ENCODE measurements at regions not wholly inside any gene's neighbourhood (a gene's known extent, or its start where the extent isn't known, plus 50 kb on each side); places are given as distances from the start of the nearest gene placed in this dataset.

DNA sequence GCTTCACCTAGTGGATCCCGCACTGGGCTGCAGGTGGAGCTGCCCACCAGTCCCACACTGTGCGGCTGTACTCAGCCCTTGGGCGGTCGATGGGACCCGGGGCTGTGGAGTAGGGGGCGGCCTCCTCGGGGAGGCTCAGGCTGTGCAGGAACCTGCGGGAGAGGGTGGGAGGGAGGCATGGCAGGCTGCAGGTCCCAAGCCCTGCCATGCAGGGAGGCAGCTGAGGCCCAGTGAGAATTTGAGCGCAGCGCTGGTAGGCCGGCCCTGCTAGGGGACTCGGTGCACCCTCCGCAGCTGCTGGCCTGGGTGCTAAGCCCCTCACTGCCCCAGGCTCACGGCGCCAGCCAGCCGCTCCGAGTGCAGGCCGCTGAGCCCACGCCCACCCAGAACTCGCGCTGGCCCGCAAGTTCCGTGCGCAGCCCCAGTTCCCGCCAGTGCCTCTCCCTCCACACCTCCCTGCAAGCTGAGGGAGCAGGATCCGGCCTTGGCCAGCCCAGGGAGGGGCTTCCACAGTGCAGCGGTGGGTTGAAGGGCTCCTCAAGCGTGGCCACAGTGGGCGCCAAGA is 1407.6 kb downstream of the EPHA7 start:
- Mint-ChIP-seq H3K9me3 (peaks cover 0 to 19% (median 10%) of the 10 kb centered on the region in 7 donors), H3K36me3 (no peaks in the 10 kb centered on the region), H3K4me1 (no peaks in the 10 kb centered on the region), H3K4me3 (no peak overlapping the region), H3K27me3 (ENCODE audit: low read depth in 3 of 3) (peaks cover 0 to 2% (median 0%) of the 10 kb centered on the region in 3 donors), H3K27ac (no peak overlapping the region)
- Histone ChIP-seq H3K79me2 (ENCODE audit: insufficient read depth, low read length) (no peaks in the 10 kb centered on the region), H2AFZ (ENCODE audit: insufficient read depth, low read depth, low read length, poor library complexity, severe bottlenecking) (no peak overlapping the region), H3K9ac (ENCODE audit: insufficient read depth, low read length, poor library complexity, severe bottlenecking) (no peak overlapping the region), H3K9me3 (replicated peaks in 1 of 2; ENCODE audit: control insufficient read depth in 1 of 2, insufficient read depth in 1 of 2, low read length in 2 of 2) (peaks cover 6 to 11% of the 10 kb centered on the region in 2 donors), H3K4me1 (ENCODE audit: control insufficient read depth in 1 of 2, insufficient read depth in 2 of 2, low read length in 2 of 2) (no peaks in the 10 kb centered on the region), H3K27ac (ENCODE audit: low read depth in 1 of 2, low read length in 2 of 2) (no peak overlapping the region), H3K27me3 (ENCODE audit: control insufficient read depth in 2 of 2, insufficient read depth in 2 of 2, low read length in 2 of 2) (no peaks in the 10 kb centered on the region), H3K4me2 (replicated peaks; ENCODE audit: extremely low read depth, low read length, poor library complexity, severe bottlenecking) (no peak overlapping the region), H3K4me3 (replicated peaks in 1 of 3; ENCODE audit: low read depth in 2 of 3, low read length in 3 of 3) (no peak overlapping the region), H3K36me3 (replicated peaks in 1 of 2; ENCODE audit: control insufficient read depth in 1 of 2, insufficient read depth in 2 of 2, low read length in 2 of 2) (no peaks in the 10 kb centered on the region), H4K20me1 (ENCODE audit: insufficient read depth, low read length) (no peaks in the 10 kb centered on the region)
- DNase-seq, result no peak
- intact Hi-C loops (cut with micrococcal nuclease), result no loop called here
- 95% methylated on average over 29 of the region's 29 CpGs for WGBS (ENCODE audit: insufficient coverage)
- TF ChIP-seq, protein P1, sequence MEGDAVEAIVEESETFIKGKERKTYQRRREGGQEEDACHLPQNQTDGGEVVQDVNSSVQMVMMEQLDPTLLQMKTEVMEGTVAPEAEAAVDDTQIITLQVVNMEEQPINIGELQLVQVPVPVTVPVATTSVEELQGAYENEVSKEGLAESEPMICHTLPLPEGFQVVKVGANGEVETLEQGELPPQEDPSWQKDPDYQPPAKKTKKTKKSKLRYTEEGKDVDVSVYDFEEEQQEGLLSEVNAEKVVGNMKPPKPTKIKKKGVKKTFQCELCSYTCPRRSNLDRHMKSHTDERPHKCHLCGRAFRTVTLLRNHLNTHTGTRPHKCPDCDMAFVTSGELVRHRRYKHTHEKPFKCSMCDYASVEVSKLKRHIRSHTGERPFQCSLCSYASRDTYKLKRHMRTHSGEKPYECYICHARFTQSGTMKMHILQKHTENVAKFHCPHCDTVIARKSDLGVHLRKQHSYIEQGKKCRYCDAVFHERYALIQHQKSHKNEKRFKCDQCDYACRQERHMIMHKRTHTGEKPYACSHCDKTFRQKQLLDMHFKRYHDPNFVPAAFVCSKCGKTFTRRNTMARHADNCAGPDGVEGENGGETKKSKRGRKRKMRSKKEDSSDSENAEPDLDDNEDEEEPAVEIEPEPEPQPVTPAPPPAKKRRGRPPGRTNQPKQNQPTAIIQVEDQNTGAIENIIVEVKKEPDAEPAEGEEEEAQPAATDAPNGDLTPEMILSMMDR (IDR thresholded peaks at IDR 0.05), result no peak

- H3K9me3 Mint-ChIP-seq, result peaks cover 0 to 11% (median 3%) of the 10 kb centered on the region in 7 donors
- no peaks in the 10 kb centered on the region for H3K36me3 ChIP-seq (replicated peaks in 1 of 2; ENCODE audit: control insufficient read depth in 1 of 2, insufficient read depth in 2 of 2, low read length in 2 of 2)
- no peaks in the 10 kb centered on the region for H3K4me1 ChIP-seq (ENCODE audit: control insufficient read depth in 1 of 2, insufficient read depth in 2 of 2, low read length in 2 of 2)
- no peak overlapping the region for H2AFZ ChIP-seq (ENCODE audit: insufficient read depth, low read depth, low read length, poor library complexity, severe bottlenecking)
- no peaks in the 10 kb centered on the region for H3K36me3 Mint-ChIP-seq
- H3K9me3 ChIP-seq (replicated peaks in 1 of 2; ENCODE audit: control insufficient read depth in 1 of 2, insufficient read depth in 1 of 2, low read length in 2 of 2), result peaks cover 6 to 11% of the 10 kb centered on the region in 2 donors
- intact Hi-C loops (cut with micrococcal nuclease), result no loop called here
- no peak overlapping the region for H3K27ac ChIP-seq (ENCODE audit: low read depth in 1 of 2, low read length in 2 of 2)
- no peaks in the 10 kb centered on the region for H3K4me1 Mint-ChIP-seq
- no peaks in the 10 kb centered on the region for H4K20me1 ChIP-seq (ENCODE audit: insufficient read depth, low read length)
- DNase-seq, result no peak
- H3K27me3 Mint-ChIP-seq (ENCODE audit: low read depth in 3 of 3), result peaks cover 0 to 2% (median 0%) of the 10 kb centered on the region in 3 donors
- no peaks in the 10 kb centered on the region for H3K27me3 ChIP-seq (ENCODE audit: control insufficient read depth in 2 of 2, insufficient read depth in 2 of 2, low read length in 2 of 2)
- no peaks in the 10 kb centered on the region for H3K79me2 ChIP-seq (ENCODE audit: insufficient read depth, low read length)
- no peak overlapping the region for H3K4me3 ChIP-seq (replicated peaks in 1 of 3; ENCODE audit: low read depth in 2 of 3, low read length in 3 of 3)
- H3K4me3 Mint-ChIP-seq, result no peak overlapping the region
- no peak overlapping the region for H3K9ac ChIP-seq (ENCODE audit: insufficient read depth, low read length, poor library complexity, severe bottlenecking)
- TF ChIP-seq, protein P1 (IDR thresholded peaks at IDR 0.05), result no peak
- no peak overlapping the region for H3K27ac Mint-ChIP-seq
- H3K4me2 ChIP-seq (replicated peaks; ENCODE audit: extremely low read depth, low read length, poor library complexity, severe bottlenecking), result no peak overlapping the region
- no CpG with 5 or more reads among the region's 7 CpGs for WGBS (ENCODE audit: insufficient coverage)
Measured at GRCh38 chr6:92008757-92009502, 1410.4 kb downstream of the EPHA7 start.
